ENCODE measurements at regions not wholly inside any gene's neighbourhood (a gene's known extent, or its start where the extent isn't known, plus 50 kb on each side); places are given as distances from the start of the nearest gene placed in this dataset.

- no peak for FAIRE-seq
Measured at GRCh38 chrX:45363596-45363995, 162.9 kb upstream of the DIPK2B start.

GRCh38 chrX:45360571-45360970, 159.9 kb upstream of the DIPK2B start:
- no peak for FAIRE-seq

GRCh38 chrX:45358392-45358791, 157.7 kb upstream of the DIPK2B start:
- FAIRE-seq = no peak

- no peak for FAIRE-seq
Measured at GRCh38 chrX:45353456-45353855, 152.8 kb upstream of the DIPK2B start.

- FAIRE-seq = no peak
Measured at GRCh38 chrX:45352611-45353010, 151.9 kb upstream of the DIPK2B start.

GRCh38 chrX:45351478-45351877, 150.8 kb upstream of the DIPK2B start:
- FAIRE-seq = no peak

- no peak for FAIRE-seq
Measured at GRCh38 chrX:45348296-45348695, 147.6 kb upstream of the DIPK2B start.

- no peak for FAIRE-seq
Measured at GRCh38 chrX:45347877-45348276, 147.2 kb upstream of the DIPK2B start.

GRCh38 chrX:45344594-45344993, 143.9 kb upstream of the DIPK2B start:
- FAIRE-seq = no peak

- FAIRE-seq = no peak
Measured at GRCh38 chrX:45329217-45329616, 128.5 kb upstream of the DIPK2B start.

GRCh38 chrX:45324941-45325340, 124.3 kb upstream of the DIPK2B start:
- FAIRE-seq = no peak

- FAIRE-seq = no peak
Measured at GRCh38 chrX:45323387-45323786, 122.7 kb upstream of the DIPK2B start.

- no peak for FAIRE-seq
Measured at GRCh38 chrX:45322820-45323219, 122.1 kb upstream of the DIPK2B start.

- no peak for FAIRE-seq
Measured at GRCh38 chrX:45322382-45322781, 121.7 kb upstream of the DIPK2B start.

GRCh38 chrX:45320191-45320590, 119.5 kb upstream of the DIPK2B start:
- no peak for FAIRE-seq

- FAIRE-seq = no peak
Measured at GRCh38 chrX:45309801-45310200, 109.1 kb upstream of the DIPK2B start.

- no peak for FAIRE-seq
Measured at GRCh38 chrX:45309096-45309495, 108.4 kb upstream of the DIPK2B start.

- peak; percentile 33 for FAIRE-seq
Measured at GRCh38 chrX:45306794-45307193, 106.1 kb upstream of the DIPK2B start.

GRCh38 chrX:45300638-45301037, 100.0 kb upstream of the DIPK2B start:
- FAIRE-seq = no peak

- FAIRE-seq = peak; percentile 26
Measured at GRCh38 chrX:45295259-45295986, 94.7 kb upstream of the DIPK2B start.

- FAIRE-seq = no peak
Measured at GRCh38 chrX:45274576-45274975, 73.9 kb upstream of the DIPK2B start.

GRCh38 chrX:45267007-45267406, 66.3 kb upstream of the DIPK2B start:
- FAIRE-seq = no peak

- no peak for FAIRE-seq
Measured at GRCh38 chrX:45266456-45266855, 65.8 kb upstream of the DIPK2B start.

- FAIRE-seq = no peak
Measured at GRCh38 chrX:45264865-45265264, 64.2 kb upstream of the DIPK2B start.

- FAIRE-seq = no peak
Measured at GRCh38 chrX:45261471-45261870, 60.8 kb upstream of the DIPK2B start.
